ENCODE measurements at regions not wholly inside any gene's neighbourhood (a gene's known extent, or its start where the extent isn't known, plus 50 kb on each side); places are given as distances from the start of the nearest gene placed in this dataset.

- Histone ChIP-seq H2BK120ac (ENCODE audit: low read depth, low read length) (no peak overlapping the region), H3K9me1 (ENCODE audit: insufficient read depth, low read length) (no peaks in the 10 kb centered on the region), H3K23ac (ENCODE audit: low read depth, low read length) (no peak overlapping the region), H2BK5ac (ENCODE audit: low read depth, low read length, poor library complexity, severe bottlenecking) (no peak overlapping the region), H3K18ac (ENCODE audit: low read depth, low read length) (no peak overlapping the region), H4K5ac (ENCODE audit: low read depth, low read length) (no peak overlapping the region), H2AK9ac (replicated peaks; ENCODE audit: low read depth, low read length, poor library complexity) (no peak overlapping the region), H2BK20ac (ENCODE audit: low read depth, low read length) (no peak overlapping the region), H3K27me3 (ENCODE audit: control insufficient read depth, insufficient read depth, low read length) (no peaks in the 10 kb centered on the region), H3K36me3 (ENCODE audit: control insufficient read depth, insufficient read depth, low read length) (no peaks in the 10 kb centered on the region), H3K27ac (ENCODE audit: insufficient read depth, low read length) (no peak overlapping the region), H3K9me3 (ENCODE audit: control insufficient read depth, insufficient read depth, low read length) (peaks cover 24% of the 10 kb centered on the region), H3K56ac (ENCODE audit: extremely low read depth, insufficient read depth, low read length) (no peak overlapping the region), H2AFZ (replicated peaks; ENCODE audit: low read length, poor library complexity) (no peak overlapping the region), H3K14ac (replicated peaks; ENCODE audit: low read depth, low read length) (no peak overlapping the region), H3K4me1 (ENCODE audit: control insufficient read depth, insufficient read depth, low read length) (no peaks in the 10 kb centered on the region), H4K8ac (ENCODE audit: low read depth in 2 of 2, low read length in 2 of 2) (no peak overlapping the region), H3K79me1 (ENCODE audit: low read depth in 1 of 2, low read length in 2 of 2) (no peaks in the 10 kb centered on the region), H3K4me2 (ENCODE audit: low read depth, low read length) (no peak overlapping the region), H3K4ac (ENCODE audit: low read depth, low read length) (no peak overlapping the region), H4K91ac (ENCODE audit: insufficient read depth, low read depth, low read length) (no peak overlapping the region), H3K9ac (ENCODE audit: low read depth, low read length) (no peak overlapping the region), H3K4me3 (ENCODE audit: insufficient read depth, low read depth, low read length) (no peak overlapping the region), H4K20me1 (ENCODE audit: insufficient read depth, low read length) (no peaks in the 10 kb centered on the region), H2BK15ac (ENCODE audit: low read depth, low read length) (no peak overlapping the region), H2AK5ac (ENCODE audit: low read depth, low read length) (no peak overlapping the region)
- intact Hi-C loops (cut with micrococcal nuclease) = no loop called here
- BruUV-seq (replicated peaks) = no TSS peak
- 83% methylated on average over 6 of the region's 12 CpGs; no CpG with 5 or more reads in 1 of the 2 experiments for WGBS, 2 experiments (ENCODE audit: extremely low coverage in 2 of 2, insufficient read length in 1 of 2)
- DNase-seq = no peak
- dilution Hi-C loops (cut with HindIII; ENCODE audit: low sequenced_read_pairs, unreplicated experiment) = no loop called here
- ATAC-seq (ENCODE audit: low read depth) = no peak
- TF ChIP-seq NFE2L2 (IDR thresholded peaks at IDR 0.05; ENCODE audit: low read depth, low read length) (no peak), SMC3 (IDR thresholded peaks at IDR 0.05; ENCODE audit: low read depth, low read length) (no peak), CEBPB (IDR thresholded peaks at IDR 0.05; ENCODE audit: low read depth, low read length) (no peak), RAD21 (IDR thresholded peaks at IDR 0.05; ENCODE audit: low read length) (no peak), MAFK (IDR thresholded peaks at IDR 0.05; ENCODE audit: low read depth, low read length) (no peak), CTCF (conservative IDR thresholded peaks at IDR 0.05; ENCODE audit: low read depth, low read length) (no peak), USF2 (IDR thresholded peaks at IDR 0.05; ENCODE audit: low read depth, low read length) (no peak), RCOR1 (IDR thresholded peaks at IDR 0.05; ENCODE audit: insufficient replicate concordance, low read length) (no peak), RFX5 (IDR thresholded peaks at IDR 0.05; ENCODE audit: low read depth, low read length) (no peak), BHLHE40 (IDR thresholded peaks at IDR 0.05; ENCODE audit: low read depth, low read length) (no peak), MXI1 (IDR thresholded peaks at IDR 0.05; ENCODE audit: borderline replicate concordance, low read depth, low read length) (no peak)
- in situ Hi-C loops (cut with MboI; ENCODE audit: low sequenced_read_pairs) = no loop called here
- ChIA-PET CTCF (no interaction called here), POLR2A (ENCODE audit: unreplicated experiment) (interaction anchor here (0.7 kb wide), 1 partner anchor 210 kb away, joined by 4 read pairs; no protein-coding TSS in a partner anchor)
These were observed 317.3 kb upstream of the SHH start for GRCh38 chr7:156129522-156129921.
